GM18505 (cell line): ENCODE measurements at regions not wholly inside any gene's neighbourhood (a gene's known extent, or its start where the extent isn't known, plus 50 kb on each side); places are given as distances from the start of the nearest gene placed in this dataset.
"Not testable (repeated sequence)": the region's sequence is repeated elsewhere in the genome, so short reads cannot be mapped to it uniquely, and the experiment has no call there.

Experiments used
- ATAC-seq: cut with Tn5 transposase; IDR thresholded peaks from one replicate; pipeline ENCODE4 v1.9.1; 2021; ENCODE audit not compliant: unreplicated experiment
- POLR2A ChIP-seq: IDR thresholded peaks from 4 replicates; pipeline ENCODE4 v1.6.1; 2011; ENCODE audit warnings: borderline replicate concordance; ENCODE audit not compliant: insufficient read depth, insufficient read length; ENCODE audit errors: extremely low read depth

GRCh38 chr14:38973083-38973700, 129.8 kb downstream of the SEC23A start:
- TF ChIP-seq POLR2A: no peak
- ATAC-seq: no peak

- no peak for ATAC-seq
- no peak for TF ChIP-seq POLR2A
Measured at GRCh38 chr14:38972511-38972910, 130.5 kb downstream of the SEC23A start.

- TF ChIP-seq POLR2A: no peak
Measured at GRCh38 chr14:38971258-38971921, 131.6 kb downstream of the SEC23A start.

GRCh38 chr14:38964630-38965029, 138.4 kb downstream of the SEC23A start:
- no peak for ATAC-seq
- no peak for TF ChIP-seq POLR2A

More at GRCh38 chr14:38971258-38971921, 131.6 kb downstream of the SEC23A start:
- ATAC-seq: no peak

GRCh38 chr14:38960946-38961531, 142.0 kb downstream of the SEC23A start:
- ATAC-seq: no peak
- TF ChIP-seq POLR2A: no peak

GRCh38 chr14:38959021-38959420, 144.0 kb downstream of the SEC23A start:
- no peak for ATAC-seq
- TF ChIP-seq POLR2A: no peak

GRCh38 chr14:38958589-38958988, 144.4 kb downstream of the SEC23A start:
- TF ChIP-seq POLR2A: no peak
- ATAC-seq: no peak

- TF ChIP-seq POLR2A: no peak
- ATAC-seq: no peak
Measured at GRCh38 chr14:38951451-38951850, 151.6 kb downstream of the SEC23A start.

GRCh38 chr14:38950676-38951075, 152.4 kb downstream of the SEC23A start:
- no peak for TF ChIP-seq POLR2A
- no peak for ATAC-seq

GRCh38 chr14:38948576-38948975, 154.5 kb downstream of the SEC23A start:
- ATAC-seq: no peak

GRCh38 chr14:38948171-38948570, 154.9 kb downstream of the SEC23A start:
- TF ChIP-seq POLR2A: no peak

More at GRCh38 chr14:38948576-38948975, 154.5 kb downstream of the SEC23A start:
- no peak for TF ChIP-seq POLR2A

GRCh38 chr14:38947343-38947742, 155.7 kb downstream of the SEC23A start:
- ATAC-seq: no peak

More at GRCh38 chr14:38948171-38948570, 154.9 kb downstream of the SEC23A start:
- no peak for ATAC-seq

GRCh38 chr14:38944691-38945090, 158.3 kb downstream of the SEC23A start:
- ATAC-seq: no peak
- TF ChIP-seq POLR2A: no peak

More at GRCh38 chr14:38947343-38947742, 155.7 kb downstream of the SEC23A start:
- TF ChIP-seq POLR2A: no peak

GRCh38 chr14:38941488-38941887, 161.5 kb downstream of the SEC23A start:
- ATAC-seq: no peak
- no peak for TF ChIP-seq POLR2A

GRCh38 chr14:38932653-38933000, 170.4 kb downstream of the SEC23A start:
- ATAC-seq: not testable (repeated sequence)
